HG03045 (cell line): ENCODE measurements at regions not wholly inside any gene's neighbourhood (a gene's known extent, or its start where the extent isn't known, plus 50 kb on each side); places are given as distances from the start of the nearest gene placed in this dataset.

Experiments used
- ATAC-seq: cut with Tn5 transposase; IDR thresholded peaks from one replicate; pipeline ENCODE4 v1.9.1; 2021; ENCODE audit warnings: mild to moderate bottlenecking, moderate library complexity; ENCODE audit not compliant: unreplicated experiment

DNA sequence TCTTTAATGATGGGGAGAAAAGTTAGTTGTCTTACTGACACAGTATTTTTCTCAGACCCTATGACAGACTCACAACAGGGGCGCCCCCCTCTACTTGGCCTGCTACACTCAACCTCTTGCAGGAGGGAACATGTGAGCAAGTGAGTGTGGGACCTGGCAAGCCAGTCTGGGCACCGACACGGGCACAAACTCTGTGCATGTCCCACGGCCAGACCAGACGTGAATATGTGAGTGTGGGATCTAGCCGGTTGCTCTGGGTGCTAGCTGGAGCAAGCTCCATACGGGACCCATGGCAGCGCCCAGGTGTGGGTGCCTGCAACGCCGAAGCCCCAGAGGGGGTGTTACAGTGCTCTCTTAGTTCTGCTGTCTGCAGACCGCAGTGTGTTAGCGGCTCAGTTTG, 1437.3 kb upstream of the MIR17HG start:
- ATAC-seq = no peak

DNA sequence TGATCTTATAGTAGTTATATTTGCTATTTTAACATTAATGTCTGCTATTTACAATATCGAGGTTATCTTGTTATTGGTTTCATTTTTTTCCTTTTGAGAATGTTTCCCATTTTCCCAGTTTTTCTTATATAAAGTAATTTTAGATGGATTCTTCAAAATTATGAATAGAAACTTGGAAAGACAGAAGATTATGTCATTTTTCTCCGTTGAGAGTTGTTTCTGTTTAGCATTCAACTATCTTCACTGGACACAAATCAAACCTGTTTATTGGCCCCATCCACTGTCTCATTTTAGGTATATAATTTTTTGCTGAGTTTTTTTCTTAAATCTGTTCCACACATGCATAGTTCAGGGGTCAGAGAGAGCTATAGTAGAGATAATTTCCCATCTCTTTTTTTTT, 1430.9 kb upstream of the MIR17HG start:
- no peak for ATAC-seq

DNA sequence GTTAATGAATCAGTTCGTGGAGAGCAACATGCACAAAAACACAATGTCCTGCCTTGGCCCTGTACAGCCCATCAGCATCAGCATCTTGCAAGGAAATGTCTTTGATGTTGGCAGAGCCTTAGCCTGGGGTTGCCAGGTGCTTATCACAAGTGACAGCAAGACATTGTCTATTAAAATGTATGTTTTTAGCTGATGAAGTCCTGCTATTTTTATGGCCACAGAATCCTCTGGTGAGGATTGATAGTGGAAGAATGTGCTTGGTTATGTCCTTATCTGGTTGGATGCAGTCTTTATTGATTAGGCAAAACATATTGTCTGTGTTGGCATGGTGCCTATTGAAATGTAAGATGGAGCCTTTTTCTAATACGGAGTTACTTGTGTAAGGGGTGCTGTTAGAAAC, 1427.0 kb upstream of the MIR17HG start:
- no peak for ATAC-seq

DNA sequence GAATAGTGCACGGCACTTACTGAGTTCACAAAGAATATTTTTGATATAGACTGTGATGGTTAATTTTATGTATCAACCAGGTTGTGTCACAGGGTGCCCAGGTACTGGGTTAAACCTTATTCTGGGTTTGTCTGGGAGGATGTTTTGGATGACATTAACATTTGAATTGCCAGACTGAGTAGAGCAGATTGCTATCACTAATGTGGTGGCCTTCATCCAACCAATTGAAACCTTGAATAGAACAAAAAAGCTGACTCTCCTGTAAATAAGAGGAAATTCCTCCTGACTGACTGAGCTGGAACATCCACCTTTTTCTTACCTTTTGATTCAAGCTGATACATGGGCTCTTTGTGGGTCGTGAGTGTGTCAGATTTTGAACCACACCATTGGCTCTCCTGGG, 1424.4 kb upstream of the MIR17HG start:
- ATAC-seq = no peak

DNA sequence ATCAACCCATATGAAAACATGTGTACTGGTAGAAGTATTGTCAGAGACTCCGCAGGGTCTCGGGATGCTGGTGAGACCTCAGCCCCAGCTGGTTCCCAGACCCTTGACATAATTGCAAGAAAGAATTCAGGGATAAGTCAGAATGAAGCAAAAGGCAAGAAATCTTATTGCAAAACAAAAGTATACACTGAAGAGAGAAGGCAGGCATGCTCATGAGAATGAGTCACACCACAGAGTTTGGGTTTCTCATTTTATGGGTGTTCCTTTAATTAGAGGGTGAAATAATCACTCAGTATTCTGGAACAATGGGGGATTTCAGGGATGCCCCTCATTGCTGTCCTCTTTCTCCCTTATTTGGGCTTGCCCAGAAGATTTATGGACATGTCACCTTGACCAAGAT, 1423.8 kb upstream of the MIR17HG start:
- ATAC-seq = no peak

DNA sequence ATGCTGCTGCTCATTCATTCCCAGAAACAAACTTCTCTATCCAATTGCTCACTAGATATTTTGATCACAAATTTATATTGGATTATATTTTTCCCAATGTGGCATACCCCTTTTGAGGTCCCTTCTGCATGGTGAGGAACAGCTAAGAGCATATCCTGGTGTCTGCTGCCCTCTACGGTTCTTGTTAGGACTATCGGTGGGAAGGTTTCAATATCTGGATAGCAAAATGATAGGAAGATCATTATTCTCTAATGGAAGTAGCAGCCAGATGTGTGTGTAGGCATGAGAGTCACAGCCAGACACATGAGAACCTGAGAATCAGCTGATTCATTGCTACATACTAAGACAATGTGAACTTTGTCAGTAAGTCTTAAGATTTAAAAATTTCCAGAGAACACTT, 1422.4 kb upstream of the MIR17HG start:
- no peak for ATAC-seq

DNA sequence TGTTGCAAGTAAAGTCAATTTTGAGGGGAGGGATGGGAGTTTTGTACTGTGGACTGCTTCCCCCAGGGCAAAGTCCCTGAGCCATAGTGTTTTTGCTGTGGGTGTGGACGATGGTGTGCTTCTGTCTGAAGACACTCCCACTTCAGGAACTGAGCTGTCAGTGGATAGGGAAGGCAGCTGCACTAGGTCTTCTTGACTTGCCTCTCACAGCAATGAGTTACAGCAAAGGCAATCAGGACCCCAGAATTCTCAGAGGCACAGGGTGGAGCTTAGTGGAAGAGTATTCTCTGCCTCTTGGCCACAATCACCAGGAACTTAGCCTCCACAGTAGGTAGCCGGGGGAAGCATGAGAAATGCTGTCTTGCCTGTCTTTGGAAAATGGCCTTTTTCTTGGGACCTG, 1416.6 kb upstream of the MIR17HG start:
- no peak for ATAC-seq

DNA sequence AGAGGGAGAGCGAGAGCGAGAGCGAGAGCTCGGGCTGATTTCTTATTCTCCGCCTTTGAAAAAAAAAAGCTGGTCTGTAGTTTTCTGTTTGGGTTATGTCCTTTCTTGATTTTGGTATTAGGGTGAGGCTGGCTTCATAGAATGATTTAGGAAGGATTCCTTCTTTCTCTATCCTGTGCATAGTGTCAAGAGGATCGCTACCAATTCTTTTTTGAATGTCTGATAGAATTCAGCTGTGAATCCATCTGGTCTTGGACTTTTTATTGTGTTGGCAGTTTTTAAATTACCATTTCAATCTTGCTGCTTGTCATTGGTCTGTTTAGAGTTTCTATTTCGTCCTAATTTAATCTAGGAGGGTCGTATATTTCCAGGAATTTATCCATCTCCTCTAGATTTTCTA, 1414.6 kb upstream of the MIR17HG start:
- ATAC-seq = no peak

DNA sequence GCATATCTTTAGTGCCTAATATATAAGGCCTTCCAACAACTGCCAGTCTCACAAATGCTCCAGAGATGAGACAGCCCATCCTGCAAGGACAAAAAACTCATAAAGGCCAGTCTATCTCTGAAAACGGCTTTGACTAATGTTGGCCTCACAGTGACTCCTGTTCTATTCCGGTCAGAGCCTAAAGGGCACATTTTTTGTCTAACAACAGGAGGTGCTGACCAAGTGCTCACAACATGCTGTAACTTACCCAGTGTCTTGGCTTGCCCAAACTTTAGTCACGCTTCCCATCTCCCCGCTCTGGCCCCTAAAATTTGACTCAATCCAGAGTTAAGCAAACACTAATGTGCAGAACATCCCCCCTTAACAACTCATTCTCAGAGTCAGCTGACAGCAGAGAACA, 1411.2 kb upstream of the MIR17HG start:
- no peak for ATAC-seq

DNA sequence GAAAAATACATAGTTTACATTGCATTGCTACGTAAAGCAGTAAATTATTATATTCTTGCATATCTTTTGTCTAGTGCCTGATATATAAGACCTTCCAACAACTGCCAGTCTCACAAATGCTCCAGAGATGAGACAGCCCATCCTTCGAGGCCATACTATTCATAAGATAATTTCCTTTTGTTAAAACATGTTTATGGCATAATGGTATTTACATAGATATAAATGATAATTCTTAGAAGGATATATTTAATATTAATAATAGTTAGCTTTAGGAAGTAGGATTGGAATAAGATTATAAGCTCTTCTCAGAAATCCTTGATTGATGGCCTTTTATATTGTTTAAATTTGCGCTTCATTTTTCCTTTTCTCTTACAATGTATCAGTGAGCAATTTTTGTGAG, 1410.1 kb upstream of the MIR17HG start:
- ATAC-seq = no peak

DNA sequence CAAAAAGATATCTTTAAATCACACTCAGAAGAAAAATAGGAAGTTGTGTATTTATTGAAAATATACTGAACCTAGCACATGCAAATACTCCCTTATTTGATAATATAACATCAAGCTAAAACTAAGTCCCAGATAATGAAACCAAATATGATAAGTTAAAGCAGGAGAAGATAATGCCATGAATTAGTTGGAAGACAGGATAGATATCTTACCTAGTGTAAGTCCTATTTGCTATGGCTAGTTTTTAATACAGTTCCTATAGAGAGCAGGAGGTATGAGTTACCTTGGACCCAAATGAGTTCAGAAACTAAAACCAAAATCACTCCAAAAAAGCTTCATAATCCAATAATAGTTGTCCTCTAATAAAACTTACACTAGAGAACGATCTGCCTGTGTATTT, 1407.1 kb upstream of the MIR17HG start:
- no peak for ATAC-seq

DNA sequence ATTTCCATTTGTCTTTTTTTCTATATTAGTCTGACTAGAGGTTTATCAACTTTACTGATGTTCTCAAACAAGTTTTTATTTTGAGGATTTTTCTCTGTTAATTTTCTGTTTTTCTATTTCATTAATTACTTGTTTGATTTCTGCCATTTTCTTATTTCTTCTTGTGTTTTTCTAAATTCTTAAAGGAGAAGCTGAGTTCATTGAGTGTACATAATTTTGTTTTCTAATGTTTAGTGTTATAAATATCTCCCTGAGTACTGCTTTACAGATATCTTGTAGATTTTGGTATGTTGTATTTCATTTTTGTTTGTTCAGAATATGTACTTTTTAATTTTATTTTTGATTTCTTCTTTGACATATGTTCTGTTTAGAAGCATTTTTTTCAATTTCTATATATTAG, 1404.3 kb upstream of the MIR17HG start:
- ATAC-seq = no peak

DNA sequence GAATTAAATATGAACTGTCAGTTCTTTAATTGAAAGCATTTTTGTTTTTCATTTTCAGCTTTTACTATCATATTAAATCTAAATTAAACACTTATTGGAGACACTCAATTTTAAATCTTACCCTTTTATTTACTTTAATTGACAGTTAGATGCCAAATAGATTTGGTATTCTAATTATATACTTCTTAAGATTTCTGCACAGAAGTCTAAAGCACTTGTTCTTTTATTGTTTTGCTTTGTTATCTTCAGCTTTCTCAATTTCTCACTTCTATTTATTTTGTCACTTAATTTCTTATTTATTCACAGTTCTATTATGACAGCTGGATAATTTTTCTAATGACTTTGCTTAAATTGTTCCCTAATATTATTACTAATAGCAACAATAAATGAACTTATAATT, 1397.3 kb upstream of the MIR17HG start:
- no peak for ATAC-seq

DNA sequence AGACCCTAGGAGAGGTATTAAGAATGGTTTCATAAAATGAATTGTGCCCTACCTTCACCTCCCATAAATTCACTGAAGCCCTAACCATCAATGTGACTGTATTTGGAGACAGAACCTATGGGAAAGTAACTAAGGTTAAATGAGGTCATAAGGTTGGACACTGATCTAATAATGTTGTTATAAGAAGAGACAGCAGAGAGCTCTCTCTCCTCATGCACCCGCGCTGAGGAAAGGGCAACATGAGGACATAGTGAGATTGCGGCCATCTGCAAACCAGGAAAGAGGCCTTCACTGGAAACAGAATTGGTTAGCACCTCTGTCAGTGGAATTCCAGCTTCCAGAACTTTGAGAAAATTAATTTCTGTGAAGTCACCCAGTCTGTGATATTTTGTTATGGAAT, 1396.1 kb upstream of the MIR17HG start:
- no peak for ATAC-seq

DNA sequence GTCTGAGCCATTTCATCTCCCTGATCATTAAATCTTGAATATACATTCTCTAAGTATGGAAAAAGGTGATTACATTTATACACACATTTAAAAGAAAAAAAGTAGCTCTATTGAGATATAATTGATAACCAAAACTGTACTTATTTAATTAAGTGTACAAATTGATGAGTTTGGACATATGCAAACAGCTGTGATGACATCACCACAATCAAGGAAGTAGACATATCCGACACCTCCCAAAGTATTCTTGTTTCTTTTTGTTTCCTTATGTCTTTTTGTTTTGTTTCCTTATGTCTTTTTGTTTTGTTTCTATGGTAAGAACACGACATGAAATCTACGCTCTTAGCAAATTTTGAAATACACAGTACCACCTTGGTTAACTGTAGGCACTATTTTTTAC, 1393.9 kb upstream of the MIR17HG start:
- ATAC-seq = no peak

DNA sequence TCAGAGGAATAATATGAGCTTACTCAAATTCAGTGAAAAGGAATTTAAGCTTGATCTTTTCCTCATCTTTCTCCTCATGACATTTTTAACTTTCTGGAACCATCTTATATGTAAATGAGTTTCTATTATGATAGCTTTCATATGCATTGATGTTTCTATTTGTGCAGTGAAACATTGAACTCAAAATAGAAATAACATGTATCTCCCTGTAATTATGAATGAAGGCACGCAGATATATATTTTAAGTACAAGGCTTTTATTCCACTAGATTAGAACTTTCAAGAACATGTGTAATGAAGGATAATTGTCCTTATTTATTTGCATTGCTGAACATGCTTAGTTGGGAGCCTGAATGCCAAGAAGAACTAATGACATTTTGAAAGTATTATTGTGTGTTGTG, 1391.7 kb upstream of the MIR17HG start:
- no peak for ATAC-seq

DNA sequence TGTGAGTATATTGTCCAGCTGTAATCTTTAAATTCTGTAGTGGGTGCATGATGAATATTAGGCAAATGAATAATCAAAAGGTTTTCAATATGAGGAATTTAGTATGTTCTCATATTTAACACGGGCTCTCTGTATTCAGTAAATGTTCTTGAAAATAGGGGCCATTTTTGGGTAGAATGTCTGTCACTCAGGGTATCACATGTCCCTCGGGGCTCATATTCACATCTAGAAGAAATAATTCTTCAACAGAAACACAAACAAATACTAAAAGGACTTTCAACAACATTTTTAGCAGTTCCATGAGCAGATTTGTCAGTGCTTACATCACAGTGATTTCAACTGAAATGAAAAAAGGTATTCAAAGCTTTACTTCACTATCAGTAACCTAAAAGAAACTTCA, 1388.4 kb upstream of the MIR17HG start:
- ATAC-seq = no peak

DNA sequence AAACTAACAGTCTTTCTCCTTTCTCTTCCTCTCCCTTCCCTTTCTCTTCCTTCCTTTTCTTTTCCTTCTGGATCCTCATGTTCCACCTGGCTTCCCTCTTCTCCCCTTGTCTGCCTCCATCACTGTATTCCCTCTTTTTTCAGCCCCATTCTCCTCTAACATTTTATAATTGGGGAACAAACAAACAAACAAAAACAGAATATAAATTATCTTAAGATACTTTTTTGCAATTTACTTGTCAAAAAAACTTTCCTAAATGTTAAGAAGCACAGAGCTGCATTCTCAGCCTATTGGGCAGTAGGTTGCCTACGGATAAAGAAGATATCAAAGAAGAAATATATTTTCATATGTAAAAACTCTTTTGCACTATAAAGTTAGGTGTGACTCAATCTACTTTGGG, 1382.2 kb upstream of the MIR17HG start:
- ATAC-seq = no peak

DNA sequence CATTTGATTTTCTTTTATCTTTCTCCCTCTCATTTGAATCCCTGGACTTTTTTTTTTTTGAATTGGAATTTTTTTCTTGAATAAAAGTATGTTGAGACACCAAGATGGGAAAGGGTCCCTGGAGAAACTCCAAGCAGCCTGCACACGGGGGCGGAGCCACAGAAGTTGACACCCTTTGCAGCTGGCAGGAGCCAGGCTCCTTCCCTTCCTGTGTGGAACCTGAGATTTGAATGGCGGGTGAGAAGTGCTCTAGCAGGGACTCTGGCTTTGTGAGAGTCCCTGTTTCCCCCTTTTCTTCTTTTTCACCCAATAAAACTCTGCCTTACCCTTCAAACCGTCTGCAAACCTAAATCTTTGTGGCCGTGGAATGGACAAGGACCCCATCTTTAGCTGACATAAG, 1381.0 kb upstream of the MIR17HG start:
- ATAC-seq = no peak

DNA sequence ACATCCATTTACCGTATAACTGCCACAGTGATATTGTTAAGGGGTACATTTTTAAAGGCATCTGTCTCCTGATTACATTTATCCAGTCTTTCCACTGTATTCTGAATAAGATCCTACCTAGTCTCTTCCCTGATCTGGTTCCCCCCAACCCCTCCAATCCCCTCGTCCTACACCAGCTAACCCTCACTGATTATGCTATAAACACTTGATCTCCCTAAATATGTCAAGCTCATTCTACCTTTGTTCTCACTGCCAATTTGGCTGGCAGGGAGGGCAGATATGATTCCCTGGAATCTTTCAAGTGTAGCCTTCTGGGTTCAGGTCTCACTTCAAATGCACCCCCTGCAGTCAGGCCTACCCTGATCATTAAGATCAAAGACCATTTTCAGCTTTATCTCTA, 1379.8 kb upstream of the MIR17HG start:
- no peak for ATAC-seq

DNA sequence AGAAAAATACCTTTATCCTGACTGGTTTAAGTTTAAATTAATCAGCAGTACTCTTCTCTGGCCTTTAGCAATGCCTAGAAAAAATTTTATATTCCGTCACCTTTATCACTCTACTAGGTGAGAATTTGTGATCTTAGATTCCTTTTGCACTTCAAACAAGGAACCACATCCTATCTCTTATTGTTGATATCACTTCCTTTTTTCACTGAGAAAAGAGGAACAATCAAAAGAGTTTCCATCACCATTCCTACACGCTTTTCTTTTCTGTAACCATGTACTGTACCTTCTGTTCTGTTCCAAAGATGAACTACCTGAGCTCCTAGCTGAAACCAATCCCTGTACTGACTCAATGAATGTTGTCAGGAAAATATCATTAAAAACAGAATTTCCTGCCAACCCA, 1379.0 kb upstream of the MIR17HG start:
- no peak for ATAC-seq

DNA sequence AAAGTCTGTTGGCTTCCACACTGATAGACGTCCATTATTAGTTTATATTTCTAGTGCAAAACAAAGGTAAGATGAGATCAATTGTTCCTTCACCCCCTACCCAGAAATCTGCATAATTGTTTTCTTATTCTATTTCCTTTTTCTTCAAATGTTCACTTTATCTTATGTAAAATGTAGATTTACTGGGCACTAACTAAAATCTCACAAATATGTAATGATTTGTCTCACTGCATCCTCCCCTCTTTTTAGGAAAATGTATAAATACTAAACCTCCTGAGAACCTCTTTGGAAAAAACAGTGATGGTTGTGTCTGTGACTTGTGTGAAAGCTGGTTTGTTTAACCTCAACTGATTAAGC, 1377.2 kb upstream of the MIR17HG start:
- no peak for ATAC-seq

DNA sequence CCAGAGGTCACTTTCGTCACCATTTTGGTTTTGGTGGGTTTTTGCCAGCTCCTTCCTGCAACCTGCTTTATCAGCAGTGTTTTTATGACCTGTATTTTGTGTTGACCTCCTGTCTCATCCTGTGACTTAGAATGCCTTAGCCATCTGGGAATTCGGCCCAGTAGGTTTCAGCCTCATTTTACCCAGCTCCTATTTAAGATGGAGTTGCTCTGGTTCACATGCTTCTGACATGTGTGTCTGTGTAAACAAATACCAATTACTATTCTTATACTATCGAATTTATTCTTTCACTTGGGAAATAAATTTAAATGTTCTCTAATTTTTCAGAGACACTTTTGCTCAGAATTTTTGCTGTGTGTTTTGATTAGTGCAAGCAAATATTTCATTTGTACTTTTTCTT, 1370.3 kb upstream of the MIR17HG start:
- ATAC-seq = no peak

DNA sequence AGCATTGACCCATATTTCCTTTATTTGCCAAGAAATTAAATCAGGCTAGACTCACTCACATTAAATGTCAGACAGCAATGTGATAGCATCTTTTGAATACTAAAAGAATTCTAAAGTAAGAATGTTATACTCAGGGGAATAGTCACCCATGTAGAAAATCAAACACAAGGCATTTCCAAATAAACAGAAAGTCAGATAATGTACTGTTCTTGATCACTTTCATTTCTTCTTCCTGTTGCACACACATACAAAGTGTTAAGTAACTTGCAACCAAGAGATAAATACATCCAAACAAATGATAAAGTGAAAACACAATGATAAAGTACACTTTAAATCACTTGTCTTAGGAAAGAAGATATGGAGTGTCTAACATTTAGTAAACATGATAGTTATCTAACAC, 1366.6 kb upstream of the MIR17HG start:
- no peak for ATAC-seq
